22Rv1 (cell line): ENCODE measurements at regions not wholly inside any gene's neighbourhood (a gene's known extent, or its start where the extent isn't known, plus 50 kb on each side); places are given as distances from the start of the nearest gene placed in this dataset.

Experiments
- CTCF ChIP-seq: fragments of 450-650 bp; IDR thresholded peaks from 2 replicates; pipeline ENCODE4 v1.5.1; 2017; ENCODE audit warnings: mild to moderate bottlenecking
- ZFX ChIP-seq: fragments of 450-650 bp; IDR thresholded peaks from 2 replicates; pipeline ENCODE4 v1.6.1; 2017; ENCODE audit warnings: antibody characterized with exemption, borderline replicate concordance

- peak; percentile 64 for TF ChIP-seq CTCF
- TF ChIP-seq ZFX: no peak
These were observed 1169.5 kb upstream of the PABPC4L start for GRCh38 chr4:135371137-135371536.
